Ovary (tissue), 7 donors: ENCODE measurements at regions not wholly inside any gene's neighbourhood (a gene's known extent, or its start where the extent isn't known, plus 50 kb on each side); places are given as distances from the start of the nearest gene placed in this dataset.

Source experiments
- DNase-seq, 5 donors: peaks; one replicate each; pipeline ENCODE4 v3.0.0-alpha.2; 2019 to 2020
- H3K27ac ChIP-seq, 2 donors: fragments of 200-600 bp; one replicate each; pipeline versions ENCODE4 v1.5.1 to v1.8.0; 2019 to 2022
- H3K27me3 ChIP-seq: fragments of 200-600 bp; one replicate; pipeline ENCODE4 v1.8.0; 2022
- H3K36me3 ChIP-seq: fragments of 200-600 bp; sonication (generic); one replicate; pipeline ENCODE4 v1.5.1; 2019
- H3K4me1 ChIP-seq: one replicate; pipeline ENCODE4 v1.8.1; 2013; ENCODE audit warnings: mild to moderate bottlenecking, moderate library complexity; ENCODE audit not compliant: insufficient read depth
- H3K4me3 ChIP-seq: fragments of 200-600 bp; sonication (generic); one replicate; pipeline ENCODE4 v1.5.1; 2017
- H3K9me3 ChIP-seq, 2 donors: fragments of 200-600 bp in 1 of 2; sonication (generic) in 1 of 2; one replicate each; pipeline versions ENCODE4 v1.5.1 to v1.8.1; 2013 to 2019; ENCODE audit warnings: mild to moderate bottlenecking in 1 of 2, moderate library complexity in 1 of 2
- EP300 ChIP-seq: sonication (generic); formaldehyde crosslinking; IDR thresholded peaks from one replicate; pipeline ENCODE4 v1.6.1; 2017; ENCODE audit warnings: antibody characterized with exemption
- POLR2A ChIP-seq: fragments of 450-650 bp; IDR thresholded peaks from one replicate; pipeline ENCODE4 v1.6.1; 2017; ENCODE audit warnings: antibody characterized with exemption, mild to moderate bottlenecking, moderate library complexity
- WGBS, 3 donors: extraction: QIAGEN DNeasy Blood & Tissue Kit in 1 of 3; methylation state at CpG; one replicate each; pipeline versions ENCODE4 v1.1.5 to v1.1.7; 2013 to 2017; 5-methylcytosine and 5-hydroxymethylcytosine counted together
- intact Hi-C, 4 donors: fragments of 100-400 bp; cut with DNase I; formaldehyde crosslinking; loops; one replicate each; pipeline versions ENCODE4 v1.11.0 to v1.15.1; 2022 to 2023
- TF ChIP-seq, protein P1 (sequence below), 3 donors: fragments of 450-650 bp in 2 of 3; fragments of 200-600 bp in 1 of 3; IDR thresholded peaks; one replicate each; pipeline versions ENCODE4 v1.5.1 to v1.8.0; 2016 to 2022; ENCODE audit warnings: antibody characterized with exemption in 3 of 3, mild to moderate bottlenecking in 1 of 3
- donor health status: DM: no; HTN: no; CAD: no; lungs with moderate emphysema.
- donor health status: DM: no; HTN: no; CAD: no.
- donor health status: Bipolar disorder and iron deficiency.
- donor health status: DM: no; HTN: no; CAD: no.
- donor health status: DM: yes; HTN: yes; CAD: no.

DNA sequence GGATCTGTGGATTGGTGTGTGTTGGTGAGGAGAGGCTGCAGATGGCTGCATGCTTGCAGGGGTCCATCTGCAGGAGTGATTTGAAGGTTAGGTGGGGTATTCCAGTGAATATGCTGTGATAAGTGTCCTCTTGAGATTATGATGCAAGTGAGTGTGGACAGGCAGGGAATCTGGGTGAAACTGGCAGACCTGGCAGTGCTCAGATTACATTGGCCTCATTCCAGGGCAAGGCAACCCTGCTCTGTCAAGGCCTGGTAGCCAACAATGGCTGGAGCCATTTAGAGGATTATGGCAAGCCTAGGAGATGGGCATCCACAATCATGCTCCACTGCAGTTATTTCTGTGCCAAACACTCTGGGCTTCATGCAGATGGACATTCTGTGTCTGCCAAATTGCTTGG lies 113.9 kb downstream of the RTL3 start:
- H3K9me3 ChIP-seq = no peaks in the 10 kb centered on the region
- no peak overlapping the region for H3K27ac ChIP-seq
- no peaks in the 10 kb centered on the region for H3K36me3 ChIP-seq
- intact Hi-C loops = no loop called here
- no peak overlapping the region for H3K4me3 ChIP-seq
- no peaks in the 10 kb centered on the region for H3K4me1 ChIP-seq
- DNase-seq = no peak
- TF ChIP-seq, protein P1, sequence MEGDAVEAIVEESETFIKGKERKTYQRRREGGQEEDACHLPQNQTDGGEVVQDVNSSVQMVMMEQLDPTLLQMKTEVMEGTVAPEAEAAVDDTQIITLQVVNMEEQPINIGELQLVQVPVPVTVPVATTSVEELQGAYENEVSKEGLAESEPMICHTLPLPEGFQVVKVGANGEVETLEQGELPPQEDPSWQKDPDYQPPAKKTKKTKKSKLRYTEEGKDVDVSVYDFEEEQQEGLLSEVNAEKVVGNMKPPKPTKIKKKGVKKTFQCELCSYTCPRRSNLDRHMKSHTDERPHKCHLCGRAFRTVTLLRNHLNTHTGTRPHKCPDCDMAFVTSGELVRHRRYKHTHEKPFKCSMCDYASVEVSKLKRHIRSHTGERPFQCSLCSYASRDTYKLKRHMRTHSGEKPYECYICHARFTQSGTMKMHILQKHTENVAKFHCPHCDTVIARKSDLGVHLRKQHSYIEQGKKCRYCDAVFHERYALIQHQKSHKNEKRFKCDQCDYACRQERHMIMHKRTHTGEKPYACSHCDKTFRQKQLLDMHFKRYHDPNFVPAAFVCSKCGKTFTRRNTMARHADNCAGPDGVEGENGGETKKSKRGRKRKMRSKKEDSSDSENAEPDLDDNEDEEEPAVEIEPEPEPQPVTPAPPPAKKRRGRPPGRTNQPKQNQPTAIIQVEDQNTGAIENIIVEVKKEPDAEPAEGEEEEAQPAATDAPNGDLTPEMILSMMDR (IDR thresholded peaks at IDR 0.05) = no peak
- no peak for TF ChIP-seq POLR2A
- no peak for TF ChIP-seq EP300
- H3K27me3 ChIP-seq = no peaks in the 10 kb centered on the region

- H3K36me3 ChIP-seq = no peaks in the 10 kb centered on the region
- no peak overlapping the region for H3K4me3 ChIP-seq
- no peaks in the 10 kb centered on the region for H3K9me3 ChIP-seq
- TF ChIP-seq, protein P1 (IDR thresholded peaks at IDR 0.05) = no peak
- TF ChIP-seq POLR2A (no peak), EP300 (no peak)
- WGBS, 3 donors = 85 to 100% (median 91%) methylated on average over 1 of the region's 1 CpG
- no peak for DNase-seq
- H3K27ac ChIP-seq = no peak overlapping the region
- no peaks in the 10 kb centered on the region for H3K4me1 ChIP-seq
- H3K27me3 ChIP-seq = no peaks in the 10 kb centered on the region
- intact Hi-C loops = no loop called here
Measured at GRCh38 chrX:78543281-78543680, 115.8 kb downstream of the RTL3 start.

GRCh38 chrX:78540171-78540570 lies 119.0 kb downstream of the RTL3 start:
- H3K9me3 ChIP-seq = no peaks in the 10 kb centered on the region
- H3K4me1 ChIP-seq = no peaks in the 10 kb centered on the region
- no peak overlapping the region for H3K4me3 ChIP-seq
- no peak for DNase-seq
- H3K27me3 ChIP-seq = no peaks in the 10 kb centered on the region
- TF ChIP-seq EP300 = no peak
- TF ChIP-seq, protein P1 (IDR thresholded peaks at IDR 0.05) = no peak
- no peak for TF ChIP-seq POLR2A
- WGBS, 3 donors = 62 to 73% (median 70%) methylated on average over 2 of the region's 2 CpGs
- H3K27ac ChIP-seq = no peak overlapping the region
- intact Hi-C loops = no loop called here
- no peaks in the 10 kb centered on the region for H3K36me3 ChIP-seq

DNA sequence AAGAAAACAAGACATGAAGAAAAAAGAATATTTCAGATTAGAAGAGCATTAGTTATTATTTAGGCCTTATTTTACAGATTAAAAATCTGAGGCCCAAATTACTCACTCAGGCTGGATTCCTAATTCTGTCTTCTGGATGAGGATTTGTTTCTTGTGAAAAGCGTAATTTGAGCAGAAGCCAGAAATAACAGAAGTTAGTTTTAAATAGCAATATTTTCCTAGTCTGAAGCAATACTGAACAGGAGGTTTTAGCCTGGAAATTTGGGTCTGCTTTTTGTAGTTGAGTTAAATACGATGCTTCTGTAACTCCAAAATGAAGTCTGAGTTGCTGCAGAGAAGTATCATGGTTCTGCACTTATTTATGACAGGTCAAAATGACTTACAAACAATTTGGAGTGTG lies 124.9 kb downstream of the RTL3 start:
- no peak overlapping the region for H3K27ac ChIP-seq
- H3K36me3 ChIP-seq = no peaks in the 10 kb centered on the region
- intact Hi-C loops = no loop called here
- 23 to 38% (median 36%) methylated on average over 2 of the region's 2 CpGs for whole genome bisulfite sequencing, 3 donors
- H3K9me3 ChIP-seq = no peaks in the 10 kb centered on the region
- no peaks in the 10 kb centered on the region for H3K4me1 ChIP-seq
- H3K4me3 ChIP-seq = no peak overlapping the region
- TF ChIP-seq POLR2A (no peak), EP300 (no peak)
- TF ChIP-seq, protein P1 (IDR thresholded peaks at IDR 0.05) = no peak
- H3K27me3 ChIP-seq = no peaks in the 10 kb centered on the region
- no peak for DNase-seq

GRCh38 chrX:78532363-78532762 lies 126.8 kb downstream of the RTL3 start:
- Histone ChIP-seq H3K9me3 (no peaks in the 10 kb centered on the region), H3K4me1 (no peaks in the 10 kb centered on the region), H3K36me3 (no peaks in the 10 kb centered on the region), H3K27ac (no peak overlapping the region), H3K27me3 (no peaks in the 10 kb centered on the region), H3K4me3 (no peak overlapping the region)
- TF ChIP-seq POLR2A (no peak), EP300 (no peak)
- TF ChIP-seq, protein P1 (IDR thresholded peaks at IDR 0.05) = no peak
- intact Hi-C loops = no loop called here
- DNase-seq = no peak
